ENCODE measurements at regions not wholly inside any gene's neighbourhood (a gene's known extent, or its start where the extent isn't known, plus 50 kb on each side); places are given as distances from the start of the nearest gene placed in this dataset.

DNA sequence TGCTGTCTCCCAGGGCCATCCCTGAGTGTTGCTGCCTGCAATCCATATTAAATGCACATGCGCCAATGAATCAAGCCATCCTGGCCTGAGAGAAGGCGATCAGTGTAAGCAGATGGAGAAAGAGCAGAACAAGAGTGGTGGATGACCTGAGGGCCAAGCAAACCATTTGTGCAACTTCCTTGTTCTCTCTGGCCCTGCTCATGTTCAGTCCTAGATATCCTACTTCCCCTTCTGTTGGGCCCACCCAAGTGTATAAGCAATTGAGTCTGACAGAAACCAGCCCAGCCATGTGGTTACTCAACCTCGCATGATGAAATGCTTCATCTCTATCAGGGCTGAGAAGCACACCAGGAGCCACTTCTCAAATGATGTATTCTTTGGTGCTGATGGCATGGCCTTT, 383.1 kb upstream of the ID2 start:
- Histone ChIP-seq H3K4me3 (ENCODE audit: low read length) (no peak overlapping the region), H3K27ac (ENCODE audit: low read length) (no peak overlapping the region), H3K9me3 (ENCODE audit: low read length) (no peaks in the 10 kb centered on the region), H3F3A (ENCODE audit: insufficient read depth, low read length, poor library complexity, severe bottlenecking) (no peaks in the 10 kb centered on the region), H2AFZ (ENCODE audit: low read depth, low read length) (no peak overlapping the region), H3K9me2 (ENCODE audit: insufficient read depth, low read length) (no peaks in the 10 kb centered on the region), H3K9ac (ENCODE audit: low read length) (no peak overlapping the region), H3K27me3 (ENCODE audit: insufficient read depth, low read depth, low read length) (no peaks in the 10 kb centered on the region), H3K79me2 (replicated peaks; ENCODE audit: insufficient read depth, low read length) (no peaks in the 10 kb centered on the region), H4K20me1 (ENCODE audit: insufficient read depth) (no peaks in the 10 kb centered on the region), H3K36me3 (ENCODE audit: insufficient read depth, low read length) (no peaks in the 10 kb centered on the region), H3K4me2 (ENCODE audit: low read length) (no peak overlapping the region)
- TF ChIP-seq MXI1 (conservative IDR thresholded peaks at IDR 0.05; ENCODE audit: poor library complexity, severe bottlenecking): no peak
- TF ChIP-seq SMC3 (conservative IDR thresholded peaks at IDR 0.05; ENCODE audit: poor library complexity): no peak
- no peak for TF ChIP-seq RAD21 (conservative IDR thresholded peaks at IDR 0.05)
- no peak for TF ChIP-seq TAF1 (IDR thresholded peaks at IDR 0.05; ENCODE audit: low read depth)
- TF ChIP-seq EZH2 (IDR thresholded peaks at IDR 0.05; ENCODE audit: borderline replicate concordance, insufficient read depth, low read length, poor library complexity, severe bottlenecking): no peak
- TF ChIP-seq REST (IDR thresholded peaks at IDR 0.05; ENCODE audit: borderline replicate concordance): no peak
- TF ChIP-seq, protein P1, sequence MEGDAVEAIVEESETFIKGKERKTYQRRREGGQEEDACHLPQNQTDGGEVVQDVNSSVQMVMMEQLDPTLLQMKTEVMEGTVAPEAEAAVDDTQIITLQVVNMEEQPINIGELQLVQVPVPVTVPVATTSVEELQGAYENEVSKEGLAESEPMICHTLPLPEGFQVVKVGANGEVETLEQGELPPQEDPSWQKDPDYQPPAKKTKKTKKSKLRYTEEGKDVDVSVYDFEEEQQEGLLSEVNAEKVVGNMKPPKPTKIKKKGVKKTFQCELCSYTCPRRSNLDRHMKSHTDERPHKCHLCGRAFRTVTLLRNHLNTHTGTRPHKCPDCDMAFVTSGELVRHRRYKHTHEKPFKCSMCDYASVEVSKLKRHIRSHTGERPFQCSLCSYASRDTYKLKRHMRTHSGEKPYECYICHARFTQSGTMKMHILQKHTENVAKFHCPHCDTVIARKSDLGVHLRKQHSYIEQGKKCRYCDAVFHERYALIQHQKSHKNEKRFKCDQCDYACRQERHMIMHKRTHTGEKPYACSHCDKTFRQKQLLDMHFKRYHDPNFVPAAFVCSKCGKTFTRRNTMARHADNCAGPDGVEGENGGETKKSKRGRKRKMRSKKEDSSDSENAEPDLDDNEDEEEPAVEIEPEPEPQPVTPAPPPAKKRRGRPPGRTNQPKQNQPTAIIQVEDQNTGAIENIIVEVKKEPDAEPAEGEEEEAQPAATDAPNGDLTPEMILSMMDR (IDR thresholded peaks at IDR 0.05; ENCODE audit: poor library complexity, severe bottlenecking): no peak
- TF ChIP-seq POLR2AphosphoS5 (IDR thresholded peaks at IDR 0.05): no peak
- no peak for TF ChIP-seq EP300 (conservative IDR thresholded peaks at IDR 0.05; ENCODE audit: poor library complexity, severe bottlenecking)

DNA sequence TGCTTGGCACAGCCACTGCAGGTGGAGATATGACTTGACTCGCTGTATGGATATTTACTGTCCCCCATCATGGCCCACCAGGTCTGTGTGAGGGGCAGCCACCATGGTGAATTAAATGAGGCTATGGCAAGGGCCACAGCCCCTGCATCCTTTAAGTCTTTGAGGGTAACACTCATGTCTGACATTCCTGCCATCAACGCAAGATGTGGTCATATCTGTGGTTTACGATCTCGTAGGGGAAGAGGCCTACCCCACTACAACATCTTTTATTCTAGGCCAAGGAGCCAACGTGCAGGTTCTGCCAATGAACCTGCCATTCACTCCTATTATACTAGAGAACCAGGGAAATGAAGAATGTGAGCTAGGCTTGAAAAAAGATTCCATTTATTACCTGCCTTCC, 381.6 kb upstream of the ID2 start:
- no peak overlapping the region for H3K4me2 ChIP-seq (ENCODE audit: low read length)

More for the DNA sequence above, 381.6 kb upstream of the ID2 start:
- no peak for TF ChIP-seq EZH2 (IDR thresholded peaks at IDR 0.05; ENCODE audit: borderline replicate concordance, insufficient read depth, low read length, poor library complexity, severe bottlenecking)
- TF ChIP-seq, protein P1 (IDR thresholded peaks at IDR 0.05; ENCODE audit: poor library complexity, severe bottlenecking): no peak
- TF ChIP-seq POLR2AphosphoS5 (IDR thresholded peaks at IDR 0.05): no peak
- TF ChIP-seq SMC3 (conservative IDR thresholded peaks at IDR 0.05; ENCODE audit: poor library complexity): no peak
- TF ChIP-seq REST (IDR thresholded peaks at IDR 0.05; ENCODE audit: borderline replicate concordance): no peak
- no peak for TF ChIP-seq MXI1 (conservative IDR thresholded peaks at IDR 0.05; ENCODE audit: poor library complexity, severe bottlenecking)
- TF ChIP-seq TAF1 (IDR thresholded peaks at IDR 0.05; ENCODE audit: low read depth): no peak
- Histone ChIP-seq H3F3A (ENCODE audit: insufficient read depth, low read length, poor library complexity, severe bottlenecking) (no peaks in the 10 kb centered on the region), H3K36me3 (ENCODE audit: insufficient read depth, low read length) (no peaks in the 10 kb centered on the region), H3K79me2 (replicated peaks; ENCODE audit: insufficient read depth, low read length) (no peaks in the 10 kb centered on the region), H3K9me2 (ENCODE audit: insufficient read depth, low read length) (no peaks in the 10 kb centered on the region), H3K9ac (ENCODE audit: low read length) (no peak overlapping the region), H3K9me3 (ENCODE audit: low read length) (no peaks in the 10 kb centered on the region), H2AFZ (ENCODE audit: low read depth, low read length) (no peak overlapping the region), H3K27ac (ENCODE audit: low read length) (no peak overlapping the region), H3K27me3 (ENCODE audit: insufficient read depth, low read depth, low read length) (no peaks in the 10 kb centered on the region), H4K20me1 (ENCODE audit: insufficient read depth) (no peaks in the 10 kb centered on the region), H3K4me3 (ENCODE audit: low read length) (no peak overlapping the region)

All from neural cell (in vitro differentiated cells).